Fibroblast of peridontal ligament (primary cell): ENCODE measurements at regions not wholly inside any gene's neighbourhood (a gene's known extent, or its start where the extent isn't known, plus 50 kb on each side); places are given as distances from the start of the nearest gene placed in this dataset.
"Not testable (repeated sequence)": the region's sequence is repeated elsewhere in the genome, so short reads cannot be mapped to it uniquely, and the experiment has no call there.

ENCODE experiments used
- DNase-seq: peaks from one replicate; pipeline ENCODE4 v3.0.0-alpha.2; 2010; ENCODE audit errors: extremely low read depth

DNA sequence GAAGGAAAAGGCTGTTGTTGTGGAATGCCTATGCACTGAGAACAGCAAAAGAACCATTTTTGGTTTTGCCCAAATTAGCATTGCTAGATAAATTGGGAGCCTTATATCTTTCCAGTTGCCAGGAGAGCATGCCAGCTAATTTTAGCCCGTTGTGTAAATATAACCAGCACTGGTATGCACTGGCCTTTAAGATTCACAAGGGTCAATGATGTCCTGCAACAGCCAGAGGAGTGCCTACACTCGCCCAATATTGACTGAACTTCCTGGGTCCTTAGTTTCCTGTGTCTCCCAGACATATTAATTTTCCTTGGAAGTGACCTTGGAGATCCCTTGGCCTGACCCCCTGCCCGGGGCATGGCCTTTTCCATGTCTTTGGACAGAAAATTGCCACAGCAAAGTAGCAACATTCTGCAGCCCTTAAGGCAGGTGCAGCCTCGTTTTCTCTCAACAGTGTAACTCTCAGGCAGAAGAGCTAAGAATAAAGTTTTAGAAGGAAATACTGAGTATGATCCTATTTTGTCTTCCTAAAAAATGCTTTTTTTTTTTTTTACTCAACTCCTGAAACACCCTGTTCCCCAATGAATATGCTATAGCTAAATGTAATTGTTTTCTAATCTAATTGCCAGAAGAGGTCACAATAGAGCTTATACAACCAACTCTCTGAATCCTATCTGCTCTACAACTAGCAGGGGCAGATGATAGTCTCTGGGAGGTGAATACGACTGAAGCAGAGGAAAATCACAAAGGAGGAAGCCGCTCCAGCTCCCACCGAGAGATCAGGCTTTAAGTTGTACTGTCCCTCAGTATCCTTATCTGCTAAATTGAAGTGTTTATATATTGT lies 131.9 kb upstream of the PCGF5 start:
- peak; percentile 33 for DNase-seq

DNA sequence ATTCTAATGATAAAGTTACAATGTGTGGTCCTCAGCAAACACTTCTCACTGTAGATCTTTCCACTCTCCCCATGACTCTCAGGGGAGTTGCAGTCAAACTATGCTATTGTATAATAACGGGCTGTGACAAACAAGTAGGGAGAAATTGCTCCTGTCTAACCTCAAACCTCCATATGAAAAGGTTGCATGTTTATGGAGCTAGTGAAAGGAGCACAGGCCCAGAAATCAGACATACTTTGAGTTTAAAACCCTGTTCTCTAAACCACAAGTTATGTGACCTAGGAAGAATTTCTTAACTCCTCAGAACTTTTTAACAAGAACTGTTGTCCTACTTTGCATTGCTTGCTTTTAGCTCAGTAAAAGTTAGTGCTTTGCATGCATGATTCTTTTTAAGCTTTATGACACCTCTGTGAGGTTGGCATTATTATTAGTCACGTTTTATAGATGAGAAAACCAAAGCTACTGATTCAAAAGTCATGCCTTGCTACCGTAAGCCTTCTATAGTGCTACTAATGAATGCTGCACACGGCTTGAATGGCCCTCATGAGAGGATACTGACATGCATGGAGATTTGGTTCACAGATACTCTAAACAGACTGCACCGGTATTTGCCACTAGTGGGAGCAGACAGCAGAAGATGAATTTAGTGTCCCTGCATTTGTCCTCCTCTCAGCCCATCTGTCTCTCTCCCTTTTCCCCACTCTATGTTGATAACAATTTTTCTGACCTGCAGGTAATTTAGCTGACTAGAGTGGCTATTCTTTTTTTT lies 129.5 kb upstream of the PCGF5 start:
- DNase-seq, result peak; percentile 11

DNA sequence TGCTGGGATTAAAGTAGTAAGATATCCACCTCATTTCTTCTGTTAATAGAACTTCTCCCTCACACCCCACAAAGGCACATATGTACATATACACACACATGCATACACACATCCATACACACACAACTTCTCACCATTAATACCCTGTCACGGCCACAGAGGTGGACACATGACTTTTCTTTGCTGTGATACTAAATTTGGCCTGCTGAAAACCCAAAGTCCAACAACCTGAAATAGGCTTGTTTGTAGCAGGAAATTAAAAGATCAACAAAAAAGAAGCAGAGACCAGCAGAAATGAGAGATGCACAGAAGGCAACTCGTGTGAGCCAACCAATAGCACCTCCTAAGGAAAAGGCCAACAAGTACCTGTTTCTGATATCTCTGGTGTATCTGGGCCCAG lies 128.7 kb upstream of the PCGF5 start:
- DNase-seq, result no peak

DNA sequence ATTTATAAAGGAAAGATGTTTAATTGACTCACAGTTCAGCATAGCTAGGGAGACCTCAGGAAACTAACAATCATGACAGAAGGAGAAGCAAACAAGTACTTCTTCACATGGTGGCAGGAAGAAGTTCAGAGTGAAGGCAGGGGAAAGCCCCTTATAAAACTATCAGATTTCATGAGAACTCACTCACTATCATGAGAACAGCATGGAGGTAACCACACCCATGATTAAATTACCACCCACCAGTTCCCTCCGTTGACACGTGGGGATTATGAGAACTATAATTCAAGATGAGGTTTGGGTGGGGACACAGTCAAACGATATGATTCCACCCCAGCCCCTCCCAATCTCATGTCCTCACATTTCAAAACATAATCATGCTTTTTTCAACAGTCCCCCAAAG lies 124.2 kb upstream of the PCGF5 start:
- DNase-seq, result no peak

DNA sequence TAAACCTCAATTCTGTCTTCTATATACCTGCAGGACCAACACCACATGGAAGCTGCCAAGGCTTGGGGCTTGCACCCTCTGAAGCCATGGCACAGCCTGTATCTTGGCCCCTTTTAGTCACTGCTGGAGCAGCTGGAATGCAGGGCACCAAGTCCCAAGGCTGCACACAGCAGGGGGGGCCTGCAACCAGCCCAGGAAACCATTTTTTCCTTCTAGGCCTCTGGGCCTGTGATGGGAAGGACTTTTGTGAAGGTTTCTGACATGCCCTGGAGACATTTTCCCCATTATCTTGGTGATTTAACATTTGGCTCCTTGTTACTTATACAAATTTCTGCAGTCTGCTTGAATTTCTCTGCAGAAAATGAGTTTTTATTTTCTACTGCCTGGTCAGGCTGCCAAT lies 123.2 kb upstream of the PCGF5 start:
- DNase-seq, result no peak

DNA sequence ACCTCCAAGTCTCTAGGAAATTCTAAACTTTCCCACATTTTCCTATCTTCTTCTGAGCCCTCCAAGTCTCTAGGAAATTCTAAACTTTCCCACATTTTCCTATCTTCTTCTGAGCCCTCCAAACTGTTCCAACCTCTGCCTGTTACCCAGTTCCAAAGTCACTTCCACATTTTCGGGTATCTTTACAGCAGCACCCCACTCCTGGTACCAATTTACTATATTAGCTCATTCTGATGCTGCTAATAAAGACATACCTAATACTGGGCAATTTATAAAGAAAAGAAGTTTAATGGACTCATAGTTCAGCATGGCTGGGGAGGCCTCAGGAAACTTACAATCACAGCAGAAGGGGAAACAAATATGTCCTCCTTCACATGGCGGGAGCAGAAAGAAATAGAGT lies 122.4 kb upstream of the PCGF5 start:
- not testable (repeated sequence) for DNase-seq

DNA sequence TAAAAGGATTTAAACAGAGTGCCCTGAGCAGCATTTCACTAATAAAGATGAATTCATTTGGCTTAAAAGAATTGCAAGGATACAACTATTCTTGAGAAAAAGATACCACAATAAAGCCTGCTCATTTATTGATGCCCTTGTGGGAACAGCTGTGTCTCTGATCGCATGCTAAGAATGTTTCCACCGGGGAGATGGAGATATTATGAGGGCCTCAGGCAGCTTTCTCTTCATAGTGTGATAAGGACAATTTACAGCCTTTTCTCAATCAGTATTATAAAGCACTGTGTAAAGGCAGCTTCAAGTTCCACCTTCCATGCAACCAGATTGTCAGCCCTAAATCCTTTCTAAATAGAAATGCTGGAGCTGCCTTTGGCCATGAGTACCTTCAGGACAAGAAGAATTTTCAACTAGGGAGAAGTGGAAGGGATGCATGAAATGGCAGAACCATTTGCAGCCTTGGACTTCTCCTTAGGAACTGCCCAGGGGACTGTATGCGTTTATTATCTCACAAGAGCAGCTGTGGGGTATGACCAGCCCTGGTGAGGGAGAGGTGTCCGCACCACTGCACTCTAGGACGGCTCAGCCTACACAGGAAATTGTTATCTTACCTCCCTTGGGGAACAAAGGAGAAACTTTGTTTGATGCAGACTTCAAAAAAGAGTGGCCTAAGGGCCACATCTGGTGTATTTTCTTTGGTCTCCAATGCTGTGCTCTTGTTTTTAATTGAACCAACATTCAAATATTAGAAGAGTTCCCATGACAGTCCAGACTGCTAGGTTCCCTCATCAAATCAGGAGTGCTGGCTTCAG lies 116.9 kb upstream of the PCGF5 start:
- no peak for DNase-seq

DNA sequence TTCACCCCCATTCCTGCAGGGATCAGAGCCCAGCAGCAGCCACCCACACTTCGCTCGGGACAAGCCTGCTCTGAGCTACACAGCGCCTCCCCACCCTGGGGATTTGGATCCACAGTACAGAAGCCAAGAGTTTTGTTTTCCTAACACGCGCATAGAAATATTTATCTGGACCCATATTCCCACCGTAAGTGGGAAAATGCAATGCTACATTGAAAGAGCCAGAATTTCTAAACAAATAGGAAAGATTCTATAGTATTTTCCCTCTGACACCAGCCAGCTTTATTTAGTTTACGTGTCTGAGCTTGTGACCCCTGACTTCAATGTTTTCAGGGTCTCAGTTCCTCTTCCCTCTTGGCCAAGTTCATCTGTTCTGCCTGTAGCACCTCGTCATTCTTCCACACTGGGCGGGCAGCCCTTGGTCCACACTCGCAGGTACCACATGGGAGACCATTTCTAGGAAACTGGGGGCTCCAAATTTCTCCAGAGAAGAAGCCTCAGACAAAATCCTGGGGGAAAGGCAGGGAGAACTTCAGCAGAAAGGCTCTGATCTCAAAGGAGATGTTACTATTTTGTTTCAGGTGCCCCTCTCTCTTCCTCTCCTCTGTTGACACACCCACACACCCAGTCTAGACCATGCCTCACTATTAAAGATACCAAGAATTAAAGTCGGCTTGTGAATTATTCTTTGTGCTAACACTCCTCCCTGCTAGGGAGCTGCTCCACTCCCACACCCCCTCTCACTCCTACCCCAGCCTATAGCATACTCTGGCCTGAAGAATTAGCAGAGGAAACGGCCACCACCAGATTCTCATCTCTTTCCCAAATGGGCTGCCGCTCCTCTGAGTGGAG lies 116.0 kb upstream of the PCGF5 start:
- no peak for DNase-seq

DNA sequence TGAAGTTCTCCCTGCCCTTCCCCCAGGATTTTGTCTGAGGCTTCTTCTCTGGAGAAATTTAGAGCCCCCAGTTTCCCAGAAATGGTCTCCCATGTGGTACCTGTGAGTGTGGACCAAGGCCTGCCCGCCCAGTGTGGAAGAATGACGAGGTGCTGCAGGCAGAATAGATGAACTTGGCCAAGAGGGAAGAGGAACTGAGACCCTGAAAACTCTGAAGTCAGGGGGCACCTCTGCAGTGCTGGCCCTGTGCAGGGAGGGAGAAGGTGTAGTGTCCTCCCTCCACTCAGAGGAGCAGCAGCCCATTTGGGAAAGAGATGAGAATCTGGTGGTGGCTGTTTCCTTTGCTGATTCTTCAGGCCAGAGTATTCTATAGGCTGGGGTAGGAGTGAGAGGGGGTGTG lies 115.2 kb upstream of the PCGF5 start:
- DNase-seq, result no peak

DNA sequence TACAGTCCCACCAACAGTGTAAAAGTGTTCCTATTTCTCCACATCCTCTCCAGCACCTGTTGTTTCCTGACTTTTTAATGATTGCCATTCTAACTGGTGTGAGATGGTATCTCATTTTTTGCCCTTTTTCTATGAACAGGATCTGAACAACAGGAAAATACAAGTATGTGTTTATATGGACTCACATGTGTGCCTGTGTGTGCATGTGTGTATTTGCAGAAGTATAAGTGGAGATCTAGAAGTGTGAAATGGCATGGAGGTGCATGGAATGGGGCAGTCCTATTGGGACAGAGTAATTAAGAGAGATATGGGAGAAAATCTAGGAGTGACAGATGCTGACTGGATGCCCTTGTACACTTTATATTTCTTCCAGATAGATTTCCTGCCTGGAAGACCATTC lies 111.6 kb upstream of the PCGF5 start:
- DNase-seq, result no peak

DNA sequence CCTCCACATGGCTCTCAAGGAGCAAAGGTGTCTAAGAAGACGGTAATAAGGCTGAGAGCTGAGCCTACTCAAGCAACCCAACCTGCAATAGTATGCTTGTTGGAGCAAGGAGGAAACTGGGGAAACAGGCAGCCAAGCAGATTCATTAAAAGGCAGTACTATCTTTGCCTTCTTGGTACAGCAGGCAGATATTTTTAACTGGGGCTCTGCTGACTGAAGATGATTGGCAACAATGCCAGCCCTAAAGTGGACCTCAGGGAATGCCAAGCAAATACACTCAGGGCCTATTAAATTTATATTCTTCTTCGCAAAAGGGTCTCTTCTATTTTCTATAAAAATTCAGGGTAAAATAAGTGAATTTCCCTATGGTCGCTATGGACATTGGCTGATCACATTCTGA lies 109.4 kb upstream of the PCGF5 start:
- DNase-seq, result no peak

DNA sequence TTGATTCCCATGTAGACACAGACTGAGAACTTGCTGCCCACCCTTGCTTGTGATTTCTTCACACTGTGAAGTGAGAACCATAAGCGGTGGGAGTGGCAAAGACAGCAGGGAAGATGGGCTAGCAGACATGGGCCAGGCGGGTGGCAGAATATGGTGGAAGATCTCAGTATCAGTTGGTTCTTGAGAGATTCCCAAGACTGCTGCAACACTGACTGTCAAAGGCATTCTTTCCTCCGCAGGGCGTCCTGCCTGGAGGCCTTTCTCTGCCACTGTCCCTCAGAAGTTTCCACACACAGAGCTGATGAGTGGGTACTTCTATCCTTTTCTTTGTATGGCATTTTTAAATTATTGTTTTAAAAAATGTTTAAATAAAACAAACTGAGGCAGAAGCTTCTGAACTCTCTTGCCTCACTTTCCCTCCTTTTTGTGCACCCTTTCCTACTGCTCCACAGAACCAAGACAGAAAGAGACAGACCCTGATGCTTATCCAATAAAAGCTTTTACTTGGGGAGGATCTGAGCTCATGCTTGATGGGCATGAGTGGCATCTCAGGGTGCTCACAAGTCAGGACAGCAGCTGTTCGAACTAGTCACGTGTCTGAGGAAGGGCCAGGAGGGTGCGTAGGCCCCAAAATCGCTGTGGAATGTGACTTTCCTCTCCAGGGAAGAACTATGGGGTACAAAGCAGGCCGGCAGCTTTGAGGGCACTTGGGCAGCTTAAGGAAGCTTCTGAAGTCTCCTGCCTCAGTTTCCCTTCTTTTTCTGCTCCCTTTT lies 104.7 kb upstream of the PCGF5 start:
- DNase-seq, result no peak

DNA sequence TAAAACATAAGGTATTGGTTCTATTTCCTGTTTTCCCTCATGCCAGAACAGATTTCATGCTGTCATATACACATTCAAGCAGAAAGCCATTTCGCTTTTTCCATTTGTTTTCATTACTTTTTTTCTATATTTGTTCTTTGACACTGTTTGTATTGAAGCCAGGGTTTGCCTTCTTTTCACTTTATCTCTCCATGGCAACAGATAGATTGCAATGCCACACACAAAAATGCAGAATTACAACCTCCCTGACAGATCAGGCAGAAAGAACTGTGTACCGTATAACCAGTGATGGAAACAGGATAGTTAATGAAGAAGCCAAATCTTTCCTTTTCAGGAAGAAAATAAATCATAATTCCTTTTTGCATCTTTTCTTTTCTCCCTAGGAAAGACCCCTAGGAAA lies 103.0 kb upstream of the PCGF5 start:
- no peak for DNase-seq

DNA sequence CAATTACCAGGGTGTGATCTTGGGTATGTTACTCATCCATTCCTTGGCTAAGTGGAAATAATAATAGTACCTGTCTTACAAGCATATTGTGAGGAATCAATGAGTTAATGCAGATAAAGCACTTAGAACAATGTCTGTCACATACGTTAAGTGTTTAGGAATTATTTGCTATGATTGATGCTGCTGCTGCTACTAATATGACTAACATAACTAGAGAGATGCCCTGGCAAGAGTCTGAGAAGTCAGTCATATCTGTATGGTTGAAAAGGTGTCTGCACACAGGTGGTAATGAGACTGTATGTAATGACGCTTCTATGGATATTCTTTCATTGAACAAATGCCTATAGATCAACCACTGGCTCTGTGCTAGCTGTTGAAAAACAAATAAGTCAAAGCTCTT lies 100.1 kb upstream of the PCGF5 start:
- no peak for DNase-seq

DNA sequence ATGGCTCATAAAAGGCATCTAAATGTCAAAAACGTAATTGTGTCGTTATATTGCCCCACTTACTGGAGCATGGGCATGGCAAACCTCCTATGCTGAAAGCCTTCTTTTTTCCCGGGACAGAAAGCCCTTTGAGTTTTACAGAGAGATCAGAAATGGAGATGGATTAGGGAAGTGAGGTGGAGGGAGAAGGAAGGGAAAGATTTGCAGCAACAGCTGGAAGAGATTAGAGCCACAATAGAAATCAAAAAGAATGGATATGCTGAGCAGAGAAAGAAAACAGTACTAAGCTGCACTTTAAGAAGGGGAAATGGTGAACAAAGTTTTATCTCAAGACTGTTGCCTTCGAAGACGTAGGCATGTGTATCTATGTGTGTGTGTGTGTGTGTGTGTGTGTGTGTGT lies 97.2 kb upstream of the PCGF5 start:
- peak; percentile 1 for DNase-seq

DNA sequence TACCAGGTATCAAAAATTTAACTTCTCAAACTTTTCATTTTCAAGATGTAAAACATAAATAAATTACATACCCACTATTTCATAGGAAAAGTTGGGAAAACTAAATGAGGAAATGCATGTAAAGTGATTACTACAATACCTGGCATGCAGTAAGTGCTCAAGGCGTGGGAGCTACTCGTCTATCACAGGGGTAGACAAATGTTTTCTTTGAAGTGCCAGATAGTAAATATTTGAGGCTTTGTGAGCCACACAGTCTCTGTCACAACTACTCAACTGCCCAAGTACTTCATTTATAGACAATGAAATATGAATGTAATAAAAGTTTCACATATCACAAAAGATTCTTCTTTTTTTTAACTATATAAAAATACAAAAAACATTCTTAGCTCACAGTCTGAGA lies 96.4 kb upstream of the PCGF5 start:
- DNase-seq, result no peak

DNA sequence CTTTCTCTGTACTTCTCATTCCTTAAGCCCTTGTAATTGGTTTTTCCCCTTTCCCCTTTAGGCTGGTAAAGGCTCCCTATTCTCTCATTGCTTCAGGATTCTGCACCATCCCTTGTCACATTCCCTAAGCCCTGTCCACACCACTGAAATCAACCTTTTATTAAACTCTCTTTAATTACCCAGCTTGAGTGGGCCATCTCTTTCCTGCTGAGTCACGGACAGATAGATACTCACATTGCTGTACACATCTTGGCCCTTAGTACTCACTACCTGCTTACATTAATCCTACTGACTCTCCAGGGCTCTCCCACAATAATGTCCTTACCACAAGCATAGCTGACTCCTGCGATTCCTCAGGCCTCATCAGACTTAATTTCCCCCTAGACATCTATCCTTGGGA lies 94.0 kb upstream of the PCGF5 start:
- DNase-seq, result no peak

DNA sequence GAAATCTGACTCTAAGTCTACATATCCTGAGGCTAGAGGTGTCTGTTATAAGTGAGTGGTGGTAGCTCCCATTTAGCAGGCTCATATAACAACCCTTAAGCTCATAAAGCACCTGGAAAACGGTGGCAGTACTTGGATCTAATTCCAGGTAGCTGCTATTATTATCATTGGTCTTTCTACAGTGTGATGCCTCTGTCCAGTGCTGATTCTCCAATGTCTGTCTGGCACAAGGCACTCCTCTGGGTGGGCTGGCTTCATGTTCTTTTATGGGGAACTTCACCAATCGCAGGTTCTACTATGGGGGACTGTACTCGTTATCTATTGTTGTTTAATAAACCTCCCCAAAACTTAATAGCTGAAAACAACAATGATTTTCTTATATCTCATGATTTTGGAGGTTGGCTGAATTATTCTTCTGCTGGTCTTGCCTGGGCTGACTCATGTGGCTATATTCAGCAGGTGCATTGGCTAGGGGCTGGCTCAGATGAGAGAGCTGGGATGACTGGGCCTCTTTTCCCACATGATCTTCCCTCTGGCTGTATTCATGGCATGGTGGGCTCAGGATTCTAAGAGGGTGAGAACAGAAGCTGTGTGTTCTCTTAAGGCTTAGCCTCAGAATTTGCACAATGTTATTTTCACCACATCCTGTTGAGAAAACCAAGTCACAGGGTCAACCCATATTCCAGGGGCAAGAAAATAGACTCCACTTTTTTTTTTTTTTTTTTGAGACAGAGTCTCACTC lies 93.0 kb upstream of the PCGF5 start:
- DNase-seq, result no peak

DNA sequence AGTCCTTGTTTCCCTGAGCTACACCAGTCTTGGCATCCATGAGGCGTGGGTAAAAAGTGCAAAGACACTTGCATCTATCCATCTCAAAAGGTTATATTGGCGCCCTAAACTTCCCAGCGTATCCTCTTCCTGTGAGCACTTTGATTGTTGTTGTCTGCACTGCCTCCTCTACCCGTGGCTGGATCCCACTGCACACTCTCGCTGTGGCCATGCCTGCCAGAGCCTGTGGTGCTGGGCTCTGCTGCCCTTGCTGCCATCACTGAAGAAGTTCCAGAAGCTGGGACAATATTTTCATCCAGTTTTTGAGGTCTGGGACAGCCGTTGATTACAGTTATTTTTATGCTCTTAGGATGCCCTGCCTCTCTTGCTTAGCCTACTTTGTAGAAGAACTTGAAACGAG lies 85.3 kb upstream of the PCGF5 start:
- DNase-seq, result no peak

DNA sequence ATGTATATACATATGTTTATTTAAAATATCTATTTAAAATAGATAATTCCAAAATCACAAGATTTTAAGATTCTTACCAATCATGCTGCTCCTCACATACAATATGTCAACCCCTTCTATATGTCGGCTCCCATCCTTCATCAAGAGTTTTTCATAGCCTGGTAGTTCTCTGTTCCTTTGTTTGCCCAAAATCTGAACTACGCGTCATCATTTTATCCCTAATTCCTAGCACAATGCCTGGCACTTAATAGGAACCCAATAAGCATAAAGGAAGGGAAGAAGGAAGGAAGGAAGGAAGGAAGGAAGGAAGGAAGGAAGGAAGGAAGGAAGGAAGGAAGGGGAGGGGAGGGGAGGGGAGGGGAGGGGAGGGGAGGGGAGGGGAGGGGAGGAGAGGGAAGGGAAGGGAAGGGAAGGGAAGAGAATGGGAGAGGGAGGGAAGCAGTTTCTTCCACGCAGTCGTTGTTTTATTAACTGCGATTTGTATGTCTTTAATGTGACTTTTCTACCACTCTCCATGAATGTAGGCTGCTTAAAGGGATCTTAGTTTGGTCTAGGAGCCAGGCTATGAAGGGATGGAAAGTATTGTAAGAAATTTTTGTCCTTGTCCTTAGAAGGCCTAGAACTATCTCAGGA lies 83.3 kb upstream of the PCGF5 start:
- no peak for DNase-seq
